GM12878 (cell line): ENCODE measurements at regions not wholly inside any gene's neighbourhood (a gene's known extent, or its start where the extent isn't known, plus 50 kb on each side); places are given as distances from the start of the nearest gene placed in this dataset.
"Not testable (repeated sequence)": the region's sequence is repeated elsewhere in the genome, so short reads cannot be mapped to it uniquely, and the experiment has no call there.

Source experiments
- ATAC-seq: fragments of 200-7000 bp; cut with Tn5 transposase; 3 replicates; pipeline ENCODE4 v1.9.1; 2020; ENCODE audit warnings: mild to moderate bottlenecking, moderate library complexity
- BruUV-seq: library from RNA; stranded (reverse); fragments of 400-500 nt; replicated peaks from 2 replicates; lab custom pipeline; 2021; lab: Mats Ljungman, UMichigan
- CTCF ChIA-PET: fragments of 300-600 bp; sonication (Branson Sonifier 250); formaldehyde crosslinking; extraction: SDS; loops from one replicate; lab custom pipeline; 2021; ENCODE audit warnings: inconsistent platforms; lab: Yijun Ruan, JAX
- POLR2A ChIA-PET: fragments of 350-600 bp; formaldehyde crosslinking; extraction: SDS; loops from one replicate; lab custom pipeline; 2021; ENCODE audit warnings: inconsistent platforms; lab: Charles Lee
- RAD21 ChIA-PET: fragments of 300-600 bp; sonication (Branson Sonifier 250); formaldehyde crosslinking; loops from one replicate; lab custom pipeline; 2023; ENCODE audit warnings: antibody characterized with exemption; ENCODE audit not compliant: unreplicated experiment; lab: Charles Lee
- SMC1A ChIA-PET: fragments of 300-600 bp; sonication (Branson Sonifier 250); formaldehyde crosslinking; loops from one replicate; lab custom pipeline; 2023; ENCODE audit not compliant: unreplicated experiment, uncharacterized antibody; lab: Charles Lee
- DNase-seq: peaks from one replicate; pipeline ENCODE4 v3.0.0-alpha.2; 2011; ENCODE audit warnings: low read depth, low spot score
- FAIRE-seq: peaks from 3 replicates; lab custom pipeline; 2011; peaks lifted over from hg19 to GRCh38; lab: Jason Lieb, UNC
- H2AFZ ChIP-seq: 2 replicates; pipeline ENCODE4 v1.6.0; 2011; ENCODE audit warnings: low read depth, low read length, control low read depth; ENCODE audit not compliant: control insufficient read depth
- H3K27ac ChIP-seq: 2 replicates; pipeline ENCODE4 v1.5.1; 2011; ENCODE audit warnings: control low read depth; ENCODE audit not compliant: control insufficient read depth, insufficient read depth
- H3K27me3 ChIP-seq, 2 experiments: replicated peaks in 1 of 2; 2 replicates each; pipeline versions ENCODE4 v1.6.0 to v1.6.1; 2011; ENCODE audit warnings: low read length in 1 of 2; ENCODE audit not compliant: control insufficient read depth in 2 of 2, insufficient read depth in 2 of 2
- H3K36me3 ChIP-seq, 2 experiments: 2 replicates each; pipeline ENCODE4 v1.5.1; 2011; ENCODE audit warnings: low read length in 1 of 2; ENCODE audit not compliant: control insufficient read depth in 2 of 2, insufficient read depth in 2 of 2
- H3K4me1 ChIP-seq: 2 replicates; pipeline ENCODE4 v1.6.1; 2011; ENCODE audit warnings: mild to moderate bottlenecking, low read length, moderate library complexity, mixed read lengths; ENCODE audit not compliant: control insufficient read depth, insufficient read depth
- H3K4me2 ChIP-seq: 2 replicates; pipeline ENCODE4 v1.6.0; 2011; ENCODE audit warnings: control low read depth; ENCODE audit not compliant: control insufficient read depth, insufficient read depth
- H3K4me3 ChIP-seq: fragments of 200-600 bp; sonication (generic); 2 replicates; pipeline ENCODE4 v1.5.1; 2016
- H3K79me2 ChIP-seq: 2 replicates; pipeline ENCODE4 v1.6.0; 2011; ENCODE audit warnings: low read length; ENCODE audit not compliant: control insufficient read depth, insufficient read depth
- H3K9ac ChIP-seq: 2 replicates; pipeline ENCODE4 v1.8.0; 2011; ENCODE audit warnings: low read length, control low read depth, mixed read lengths; ENCODE audit not compliant: control insufficient read depth, insufficient read depth
- H3K9me3 ChIP-seq: replicated peaks from 3 replicates; pipeline ENCODE4 v1.5.1; 2011; ENCODE audit warnings: mild to moderate bottlenecking, low read length; ENCODE audit not compliant: control insufficient read depth, insufficient read depth
- H4K20me1 ChIP-seq: 2 replicates; pipeline ENCODE4 v1.6.0; 2011; ENCODE audit not compliant: control insufficient read depth, insufficient read depth
- PKNOX1 ChIP-seq: fragments of 450-650 bp; IDR thresholded peaks from 2 replicates; pipeline ENCODE4 v1.6.1; 2016; ENCODE audit warnings: mild to moderate bottlenecking
- WGBS: methylation state at CpG from one replicate; pipeline ENCODE4 v1.1.6; 2016; ENCODE audit warnings: low lambda C conversion rate; ENCODE audit not compliant: insufficient replicate concordance, insufficient coverage; ENCODE audit errors: missing lambda C conversion rate; 5-methylcytosine and 5-hydroxymethylcytosine counted together
- in situ Hi-C: fragments of 300-500 bp; cut with MboI; formaldehyde crosslinking; loops from 9 replicates; pipeline ENCODE4 v1.14.3; 2018; ENCODE audit warnings: mixed read lengths
- intact Hi-C: fragments of 100-400 bp; cut with micrococcal nuclease; formaldehyde crosslinking; loops from one replicate; pipeline ENCODE4 v1.14.2; 2022; ENCODE audit not compliant: unreplicated experiment

- H3K9ac ChIP-seq, SMC1A ChIA-PET, BruUV-seq, DNase-seq, H3K27ac ChIP-seq, H3K4me2 ChIP-seq, H3K36me3 ChIP-seq, intact Hi-C loops, H3K9me3 ChIP-seq, ATAC-seq, RAD21 ChIA-PET, H3K4me1 ChIP-seq, H3K4me3 ChIP-seq, in situ Hi-C loops, H2AFZ ChIP-seq, H4K20me1 ChIP-seq, CTCF ChIA-PET, H3K27me3 ChIP-seq, FAIRE-seq, H3K79me2 ChIP-seq, POLR2A ChIA-PET: not testable (repeated sequence)
- 25% methylated on average over 6 of the region's 6 CpGs for WGBS
- 0 out of 2 replicates have a peak, but pooled peaks have one; percentile 15 for TF ChIP-seq PKNOX1
These were observed 88.1 kb upstream of the LRPAP1 start for GRCh38 chr4:3620365-3620764.

GRCh38 chr4:3619698-3620097, 87.5 kb upstream of the LRPAP1 start:
- POLR2A ChIA-PET, ATAC-seq, H3K4me2 ChIP-seq, H3K79me2 ChIP-seq, H3K27ac ChIP-seq, in situ Hi-C loops, H3K4me1 ChIP-seq, DNase-seq, H3K9ac ChIP-seq, H2AFZ ChIP-seq, RAD21 ChIA-PET, SMC1A ChIA-PET, H3K4me3 ChIP-seq, H3K27me3 ChIP-seq, H3K9me3 ChIP-seq, intact Hi-C loops, H4K20me1 ChIP-seq, CTCF ChIA-PET, H3K36me3 ChIP-seq, BruUV-seq, FAIRE-seq: not testable (repeated sequence)
- WGBS = 52% methylated on average over 4 of the region's 4 CpGs

GRCh38 chr4:3618341-3618740, 86.1 kb upstream of the LRPAP1 start:
- WGBS = 25% methylated on average over 3 of the region's 3 CpGs
- DNase-seq, FAIRE-seq, H3K4me3 ChIP-seq, H2AFZ ChIP-seq, H3K36me3 ChIP-seq, H3K9ac ChIP-seq, H3K4me2 ChIP-seq, H3K27ac ChIP-seq, CTCF ChIA-PET, BruUV-seq, H3K4me1 ChIP-seq, intact Hi-C loops, H4K20me1 ChIP-seq, SMC1A ChIA-PET, H3K9me3 ChIP-seq, H3K27me3 ChIP-seq, H3K79me2 ChIP-seq, RAD21 ChIA-PET, POLR2A ChIA-PET, ATAC-seq, in situ Hi-C loops: not testable (repeated sequence)
